Esophagus mucosa (tissue), 1 donor: ENCODE measurements at regions not wholly inside any gene's neighbourhood (a gene's known extent, or its start where the extent isn't known, plus 50 kb on each side); places are given as distances from the start of the nearest gene placed in this dataset.

Experiments used
- ATAC-seq: fragments of 200-7000 bp; cut with Tn5 transposase; one replicate; pipeline ENCODE4 v1.9.1; 2020
- donor health status: DM: yes; HTN: yes; CAD: no.

GRCh38 chr2:139259422-139260051 lies 479.3 kb upstream of the NXPH2 start:
- ATAC-seq: no peak

- ATAC-seq: no peak
Measured at GRCh38 chr2:139241286-139241685, 461.1 kb upstream of the NXPH2 start.

- no peak for ATAC-seq
Measured at GRCh38 chr2:139237023-139237422, 456.8 kb upstream of the NXPH2 start.

DNA sequence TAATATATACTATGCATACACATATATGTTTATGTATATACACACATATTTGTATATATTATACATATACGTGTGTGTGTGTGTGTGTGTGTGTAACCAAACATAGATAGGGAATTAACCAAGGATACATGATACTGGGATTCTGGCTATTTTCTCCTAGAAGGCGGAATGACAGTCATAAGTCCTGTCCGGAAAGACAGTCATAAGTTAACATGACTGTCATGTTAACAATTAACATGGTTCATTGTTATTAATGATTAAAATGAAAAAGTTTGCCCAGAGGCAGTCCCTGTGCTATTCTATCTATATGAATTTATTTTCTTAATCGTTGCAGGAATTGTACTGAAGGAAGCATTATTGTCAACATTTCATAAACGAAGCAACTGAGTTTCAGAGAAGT lies 450.7 kb upstream of the NXPH2 start:
- no peak for ATAC-seq

- ATAC-seq: no peak
Measured at GRCh38 chr2:139228276-139228675, 448.1 kb upstream of the NXPH2 start.

- no peak for ATAC-seq
Measured at GRCh38 chr2:139225961-139226360, 445.8 kb upstream of the NXPH2 start.

DNA sequence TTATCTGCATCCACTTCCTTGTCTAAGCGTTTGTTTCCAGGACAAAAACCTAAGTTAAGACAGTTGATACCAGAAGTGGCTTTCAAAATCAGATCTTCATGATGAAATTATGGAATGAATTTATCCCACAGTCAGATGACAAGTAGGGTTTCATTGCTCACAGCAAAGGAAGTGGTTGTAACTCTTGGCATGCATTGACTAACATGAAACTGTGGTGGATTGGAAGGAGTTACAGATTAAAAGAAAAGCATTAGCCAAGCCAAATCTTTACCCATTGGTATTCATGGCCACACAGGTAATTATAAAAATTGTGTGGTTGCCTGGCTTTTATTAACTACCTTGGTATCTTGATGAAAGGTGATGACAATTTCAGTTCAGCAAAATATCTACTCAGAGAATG lies 438.0 kb upstream of the NXPH2 start:
- ATAC-seq: no peak

DNA sequence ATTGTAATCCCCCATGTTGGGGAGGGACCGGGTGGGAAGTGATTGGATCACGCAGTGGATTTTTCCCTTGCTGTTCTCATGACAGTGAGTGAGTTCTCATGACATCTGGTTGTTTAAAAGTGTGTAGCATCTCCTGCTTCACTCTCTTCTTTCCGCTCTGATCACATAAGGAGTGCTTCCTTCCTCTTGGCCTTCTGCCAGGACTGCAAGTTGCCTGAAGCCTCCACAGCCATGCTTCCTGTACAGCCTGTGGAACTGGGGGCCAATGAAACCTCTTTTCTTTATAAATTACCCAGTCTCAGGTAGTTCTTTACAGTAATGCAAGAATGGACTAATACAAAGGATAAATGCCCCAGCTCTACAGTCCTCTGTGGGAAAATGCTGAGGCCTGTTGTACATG lies 437.5 kb upstream of the NXPH2 start:
- no peak for ATAC-seq

DNA sequence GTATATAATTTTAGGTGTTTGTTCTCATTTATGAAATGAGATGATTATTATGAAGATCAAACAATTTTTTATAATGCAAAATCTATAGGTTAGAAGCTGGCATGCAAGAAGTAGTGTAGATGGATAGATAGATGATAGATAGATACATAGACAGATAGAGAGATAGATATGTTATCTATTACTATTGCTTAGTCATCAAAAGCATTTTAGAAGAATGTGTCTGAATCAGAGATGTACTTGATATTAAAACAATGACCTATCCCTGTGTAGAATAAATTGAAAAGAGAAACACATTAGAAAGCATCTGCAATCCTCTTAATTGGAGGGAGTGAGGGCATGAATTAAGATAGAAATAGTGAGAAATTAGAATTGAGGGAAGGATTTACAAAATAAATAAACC lies 436.2 kb upstream of the NXPH2 start:
- no peak for ATAC-seq

- ATAC-seq: no peak
Measured at GRCh38 chr2:139214801-139215200, 434.6 kb upstream of the NXPH2 start.

DNA sequence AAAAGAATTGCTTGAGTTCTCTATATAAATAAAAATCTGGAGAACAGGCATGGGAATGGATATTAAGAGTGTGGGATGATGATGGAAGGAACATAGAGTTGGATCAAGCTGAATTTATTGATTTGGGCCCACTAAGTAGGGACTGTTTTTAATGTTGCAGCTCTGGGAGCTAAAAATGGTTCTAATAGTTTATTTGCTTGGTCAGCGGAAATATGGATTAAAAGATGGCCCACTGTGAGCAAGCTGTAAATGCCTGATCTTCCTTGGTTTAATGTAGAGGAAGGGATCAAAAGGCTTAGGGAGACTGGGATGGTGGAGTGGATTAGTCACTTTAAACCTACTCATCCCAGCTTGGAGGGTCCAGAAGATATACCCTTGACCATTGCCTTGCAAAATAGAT lies 429.4 kb upstream of the NXPH2 start:
- no peak for ATAC-seq

DNA sequence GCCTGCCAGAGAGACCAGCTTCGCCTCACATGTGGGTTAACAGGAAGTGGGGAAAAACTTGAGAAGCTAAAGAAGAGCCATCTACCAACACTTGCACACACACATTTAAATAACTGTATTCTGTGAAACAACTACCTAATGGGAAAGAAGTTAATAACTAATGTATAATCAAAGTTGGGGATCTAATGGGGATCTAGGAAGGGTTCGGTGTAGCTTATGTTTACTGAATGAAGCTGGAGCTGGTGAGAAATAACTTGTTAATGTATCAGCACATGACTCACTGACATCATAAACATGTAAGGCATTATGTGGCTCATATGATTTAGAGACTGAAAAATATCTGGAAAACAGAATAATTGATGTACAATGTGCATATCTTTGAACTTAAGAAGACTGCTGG lies 421.3 kb upstream of the NXPH2 start:
- no peak for ATAC-seq

GRCh38 chr2:139196754-139197153 lies 416.6 kb upstream of the NXPH2 start:
- no peak for ATAC-seq

- ATAC-seq: no peak
Measured at GRCh38 chr2:139194546-139194945, 414.4 kb upstream of the NXPH2 start.

- ATAC-seq: no peak
Measured at GRCh38 chr2:139177041-139177440, 396.9 kb upstream of the NXPH2 start.

DNA sequence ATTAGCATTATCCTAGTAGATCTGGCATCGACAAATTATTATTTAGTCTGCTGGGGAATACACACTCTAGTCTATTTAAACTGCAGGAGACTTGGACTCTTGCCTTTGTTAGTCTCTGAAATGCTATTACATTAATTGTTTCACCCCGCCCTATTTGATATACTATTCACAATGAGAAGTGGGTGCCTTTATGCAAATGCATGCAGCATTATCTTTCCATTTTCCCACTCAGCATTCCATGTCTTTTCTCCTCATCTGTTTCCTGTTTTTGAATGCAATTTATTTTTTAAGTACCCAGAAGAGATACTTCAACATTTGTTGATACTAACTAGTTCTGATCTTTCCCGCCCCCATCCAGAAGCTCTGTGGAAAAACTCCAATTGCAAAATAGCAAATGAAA lies 395.3 kb upstream of the NXPH2 start:
- ATAC-seq: no peak

DNA sequence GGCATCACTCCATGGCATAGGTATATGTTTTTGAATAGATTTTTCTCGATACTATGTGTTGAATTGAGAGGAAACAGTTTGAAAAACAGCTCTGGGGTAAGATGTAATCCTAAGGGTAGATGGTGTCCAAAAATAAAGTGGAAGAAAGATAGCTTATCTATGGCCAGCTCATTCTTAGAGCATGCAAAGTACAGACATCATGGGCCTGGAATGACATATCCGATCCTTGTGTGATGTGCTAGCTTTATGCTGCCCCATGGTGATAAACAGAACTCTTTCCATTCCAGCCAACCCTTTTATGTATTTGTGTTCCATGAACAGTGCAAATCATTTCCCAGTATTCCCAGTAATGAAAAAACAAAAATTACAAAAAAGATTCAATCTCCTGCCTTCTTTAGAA lies 390.2 kb upstream of the NXPH2 start:
- ATAC-seq: no peak

DNA sequence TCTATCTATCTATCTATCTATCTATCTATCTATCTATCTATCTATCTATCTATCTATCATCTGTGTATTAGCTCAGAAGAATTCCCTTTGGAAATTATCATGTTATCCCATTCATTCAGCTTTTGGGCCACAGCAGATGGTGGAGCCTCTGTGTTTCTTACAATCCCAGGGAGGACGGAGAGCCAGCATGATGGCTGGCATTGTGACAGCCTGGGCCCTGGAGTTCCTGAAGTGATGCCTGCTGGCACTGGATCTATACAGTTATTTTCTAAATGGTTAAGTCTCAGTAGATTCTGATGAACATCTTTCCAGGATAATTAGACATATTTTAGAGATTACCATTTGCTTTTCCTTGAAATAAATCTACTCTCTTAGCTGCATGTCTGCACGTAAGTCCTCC lies 385.4 kb upstream of the NXPH2 start:
- no peak for ATAC-seq

DNA sequence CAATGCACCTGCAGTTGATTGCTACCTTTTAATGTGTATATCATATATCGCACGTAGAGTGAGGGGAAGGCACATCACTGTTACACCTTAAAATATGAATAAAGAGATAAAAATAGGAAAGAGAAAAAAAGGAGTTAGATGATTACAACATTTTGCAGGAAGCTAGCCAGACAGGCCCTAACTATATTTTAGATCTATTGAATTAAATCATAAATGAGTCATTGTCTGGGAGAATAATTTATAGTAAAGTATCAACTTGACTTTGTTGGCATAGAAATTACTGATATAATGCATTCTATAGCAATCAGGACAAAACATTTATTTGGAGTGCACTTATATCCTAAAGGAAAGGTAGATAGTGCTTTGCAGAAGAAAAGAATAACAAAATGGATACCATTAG lies 384.9 kb upstream of the NXPH2 start:
- ATAC-seq: no peak

- no peak for ATAC-seq
Measured at GRCh38 chr2:139162957-139163356, 382.8 kb upstream of the NXPH2 start.

DNA sequence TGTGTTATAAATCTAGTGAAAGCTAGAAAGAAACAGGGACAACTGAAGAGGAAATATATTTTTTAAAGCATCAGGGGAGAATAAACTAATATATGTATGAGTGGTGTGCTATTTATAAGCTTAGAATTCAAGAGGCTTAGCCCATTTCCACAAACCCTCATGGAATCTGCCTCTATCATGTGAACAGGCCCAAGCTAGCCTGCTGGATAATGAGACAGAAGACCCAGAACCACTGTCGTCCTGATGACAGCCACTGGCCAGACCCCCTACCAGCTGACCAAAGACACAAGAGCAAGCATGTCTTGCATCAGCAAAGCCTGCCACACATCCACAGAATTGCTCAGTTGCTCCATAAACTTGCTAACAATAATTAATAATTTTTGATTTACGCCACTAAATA lies 382.3 kb upstream of the NXPH2 start:
- no peak for ATAC-seq

DNA sequence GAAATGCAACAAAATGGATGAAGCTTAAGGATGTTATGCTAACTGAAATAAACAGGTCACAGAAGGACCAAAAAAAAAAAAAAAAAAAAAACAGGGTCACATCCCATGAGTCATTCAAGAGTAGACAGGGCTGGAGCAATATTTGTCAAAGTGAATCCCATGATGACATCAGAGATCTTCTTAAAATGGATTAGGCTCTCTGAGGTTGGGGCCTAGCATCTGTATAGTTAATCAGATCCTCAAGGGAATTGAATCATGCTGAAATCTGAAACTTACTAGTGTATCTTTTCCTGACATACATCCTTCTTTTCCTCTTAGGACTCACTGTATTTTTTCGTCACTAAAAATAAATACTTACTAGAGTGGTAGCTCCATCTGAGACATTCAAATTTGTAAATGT lies 380.6 kb upstream of the NXPH2 start:
- no peak for ATAC-seq

- ATAC-seq: no peak
Measured at GRCh38 chr2:139159177-139159576, 379.0 kb upstream of the NXPH2 start.

GRCh38 chr2:139156730-139157129 lies 376.5 kb upstream of the NXPH2 start:
- no peak for ATAC-seq

GRCh38 chr2:139155991-139156390 lies 375.8 kb upstream of the NXPH2 start:
- ATAC-seq: no peak
